NCI-H82 treated with DMSO at 0.1 percent for 48 hours (cell line): ENCODE measurements at regions not wholly inside any gene's neighbourhood (a gene's known extent, or its start where the extent isn't known, plus 50 kb on each side); places are given as distances from the start of the nearest gene placed in this dataset.
"Not testable (repeated sequence)": the region's sequence is repeated elsewhere in the genome, so short reads cannot be mapped to it uniquely, and the experiment has no call there.

Source experiments
- DNase-seq: peaks from one replicate; lab custom pipeline; 2025; ENCODE audit not compliant: unreplicated experiment; lab: John Stamatoyannopoulos, UW

DNA sequence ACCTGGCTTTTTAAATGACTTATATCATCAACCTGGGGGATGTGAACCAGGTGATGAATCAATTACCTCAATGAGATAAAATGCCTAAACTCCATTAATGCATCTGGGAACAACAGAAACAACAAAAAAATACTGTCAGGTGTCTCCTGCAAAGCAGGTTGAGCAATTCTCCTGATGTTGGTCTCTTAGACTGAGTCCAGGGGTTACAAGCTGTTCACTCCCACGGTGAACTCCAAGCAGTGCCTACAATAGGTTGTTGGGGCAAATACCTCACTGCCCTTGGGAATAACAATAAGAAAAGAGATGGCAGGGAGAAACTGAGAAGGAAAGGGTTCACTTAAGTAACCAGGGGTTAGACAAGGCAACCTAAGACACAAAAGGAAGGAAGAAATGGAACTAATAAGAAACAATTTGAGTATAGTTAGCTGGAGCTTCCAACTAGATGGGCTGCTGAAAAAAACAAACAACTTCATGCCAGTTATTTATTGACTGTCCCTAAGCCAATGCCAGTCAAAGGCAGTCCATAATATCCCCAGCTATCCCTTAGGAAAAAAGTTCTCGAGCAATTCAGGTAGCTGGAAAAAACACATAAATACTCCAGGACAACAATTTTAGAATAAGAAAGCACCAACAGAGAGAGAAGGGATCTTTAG is 97.6 kb upstream of the MAGI3 start:
- DNase-seq: no peak

DNA sequence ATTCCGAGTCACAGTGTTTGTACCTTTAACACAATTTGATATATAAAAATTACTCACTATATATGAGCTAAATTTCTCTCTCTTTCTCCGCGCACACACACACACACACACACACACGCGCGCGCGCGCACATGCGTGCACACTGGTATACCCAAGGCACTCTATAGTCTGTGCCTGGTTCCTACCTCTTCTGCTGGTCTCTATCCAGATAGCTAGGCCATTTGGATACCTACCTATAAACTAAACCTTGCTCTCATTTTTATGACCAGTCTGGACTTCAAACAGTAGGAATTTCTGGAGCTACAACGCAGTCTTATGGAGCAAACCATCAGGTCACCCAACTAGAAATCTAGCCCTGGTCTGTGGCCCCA is 97.1 kb upstream of the MAGI3 start:
- no peak for DNase-seq

DNA sequence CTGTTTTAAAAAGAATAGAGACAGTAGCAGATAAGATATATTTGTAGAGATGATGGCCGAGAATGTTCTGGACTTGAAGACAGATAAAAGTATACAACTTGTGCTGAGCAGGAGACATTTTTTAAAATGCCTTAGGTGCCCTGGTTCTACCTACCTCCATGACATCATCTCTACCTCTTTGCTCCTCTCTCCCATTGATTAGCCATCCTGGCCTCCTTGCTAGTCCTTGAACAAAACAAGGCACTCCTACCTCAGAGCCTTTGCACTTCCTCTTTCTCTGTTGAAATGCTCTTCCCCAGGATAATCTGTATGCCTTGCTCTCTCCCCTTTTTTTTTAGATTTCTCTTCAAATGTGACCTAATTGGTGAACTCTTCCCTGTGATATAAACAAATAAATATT is 92.6 kb upstream of the MAGI3 start:
- DNase-seq: no peak

DNA sequence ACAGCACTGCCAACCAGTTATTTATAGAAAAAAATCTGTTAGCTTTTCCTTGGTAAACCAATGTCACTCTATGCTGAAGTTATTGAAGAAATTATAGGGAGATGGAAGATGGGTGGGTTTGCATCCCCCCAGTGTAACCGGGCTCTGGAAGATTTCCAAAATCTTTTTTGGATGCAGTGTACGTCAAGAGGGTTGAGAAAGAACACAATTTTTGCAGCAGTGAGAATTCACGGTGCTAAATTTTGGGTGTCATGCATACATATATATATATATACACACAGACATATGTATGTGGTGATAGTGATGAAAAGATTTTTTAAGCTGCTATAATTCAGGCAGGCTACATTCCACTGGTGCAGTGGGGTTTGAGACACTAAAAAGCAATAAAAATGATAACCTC is 91.4 kb upstream of the MAGI3 start:
- no peak for DNase-seq

DNA sequence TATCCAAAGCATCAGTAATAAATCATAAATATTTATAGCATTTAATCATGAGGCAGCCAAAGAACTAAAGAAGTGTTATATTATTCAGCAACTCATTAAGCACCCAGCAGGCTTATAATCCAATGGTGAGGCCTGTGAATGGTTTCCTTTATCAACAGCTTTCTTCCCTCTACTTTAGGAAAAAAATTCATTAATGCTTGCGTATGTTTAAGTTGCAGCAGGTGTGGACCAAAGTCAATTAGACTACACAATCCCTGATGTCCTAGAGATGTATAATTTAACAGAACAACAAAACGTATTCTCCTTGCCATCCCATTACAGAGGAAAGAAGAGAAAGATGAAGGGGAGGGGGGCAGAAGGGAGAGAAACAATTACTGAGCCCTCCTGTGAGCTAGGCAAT is 87.7 kb upstream of the MAGI3 start:
- DNase-seq: no peak

DNA sequence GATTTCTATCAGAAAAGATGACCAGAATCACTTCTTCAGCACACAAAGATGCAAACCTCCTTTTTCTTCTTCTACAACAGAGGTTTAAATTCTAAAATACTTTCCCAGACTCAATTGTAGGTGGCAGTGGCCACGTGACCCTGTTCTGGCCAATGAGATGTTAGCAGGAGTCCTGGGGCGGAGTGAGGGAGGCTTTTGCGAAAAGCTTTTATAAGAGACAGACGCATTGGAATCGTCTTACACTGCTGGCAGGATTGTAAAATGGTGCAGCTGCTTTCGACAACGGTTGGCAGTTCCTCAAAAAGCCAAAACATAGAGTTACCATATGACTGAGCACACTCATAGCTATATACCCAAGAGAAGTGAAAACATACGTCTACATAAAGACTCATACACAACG is 87.0 kb upstream of the MAGI3 start:
- no peak for DNase-seq

DNA sequence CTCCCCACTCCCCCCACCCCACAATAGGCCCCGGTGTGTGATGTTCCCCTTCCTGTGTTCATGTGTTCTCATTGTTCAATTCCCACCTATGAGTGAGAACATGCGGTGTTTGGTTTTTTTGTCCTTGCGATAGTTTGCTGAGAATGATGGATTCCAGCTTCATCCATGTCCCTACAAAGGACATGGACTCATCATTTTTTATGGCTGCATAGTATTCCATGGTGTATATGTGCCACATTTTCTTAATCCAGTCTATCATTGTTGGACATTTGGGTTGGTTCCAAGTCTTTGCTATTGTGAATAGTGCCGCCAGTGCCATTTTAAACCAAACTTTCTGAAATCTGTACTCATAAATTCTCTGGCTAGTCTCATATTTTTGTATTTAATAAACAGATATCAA is 85.3 kb upstream of the MAGI3 start:
- DNase-seq: not testable (repeated sequence)

DNA sequence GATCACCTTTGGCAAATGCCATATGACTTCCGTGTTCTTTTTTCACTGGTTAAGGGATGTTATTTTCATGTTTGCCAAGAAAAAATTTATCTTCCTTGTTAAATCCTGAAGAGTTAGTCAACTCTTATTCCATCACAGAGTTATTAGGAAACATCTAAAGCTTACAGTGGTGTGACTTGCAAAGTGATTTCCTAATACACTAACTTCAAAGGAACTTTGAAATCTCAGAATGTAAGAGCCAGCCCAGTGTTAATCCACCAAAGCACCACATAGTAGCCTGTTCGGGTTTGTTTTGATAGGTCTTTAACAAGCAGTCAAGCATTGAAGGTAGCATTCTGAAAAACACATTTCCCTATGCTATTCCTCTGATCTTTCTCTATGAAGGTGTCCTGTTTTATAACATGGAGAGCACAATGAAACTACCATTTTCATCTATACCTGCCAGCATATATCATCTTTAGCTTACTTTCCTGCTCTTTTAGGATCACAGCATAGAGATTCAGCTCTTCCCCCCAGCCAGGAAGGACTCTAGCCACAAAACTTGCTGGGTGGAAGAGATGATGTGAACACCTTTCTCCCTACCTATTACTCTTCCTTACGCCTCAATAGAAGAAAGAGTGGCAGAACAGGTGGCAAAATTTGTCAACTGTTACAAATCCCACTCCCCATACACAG is 82.4 kb upstream of the MAGI3 start:
- no peak for DNase-seq

DNA sequence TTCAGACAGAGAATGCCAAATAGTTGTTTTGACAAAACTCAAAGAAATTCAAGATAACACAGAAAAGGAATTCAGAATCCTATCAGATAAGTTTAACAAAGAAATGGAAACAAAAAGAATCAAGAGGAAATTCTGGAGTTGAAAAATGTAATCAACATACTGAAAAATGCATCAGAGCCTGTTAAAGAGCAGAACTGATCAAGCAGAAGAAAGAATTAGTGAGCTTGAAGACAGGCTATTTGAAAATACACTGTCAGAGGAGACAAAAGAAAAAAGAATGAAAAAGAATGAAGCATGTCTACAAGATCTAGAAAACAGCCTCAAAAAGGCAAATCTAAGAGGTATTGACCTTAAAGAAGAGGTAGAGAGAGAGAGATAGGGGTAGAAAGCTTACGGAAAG is 77.7 kb upstream of the MAGI3 start:
- DNase-seq: not testable (repeated sequence)

DNA sequence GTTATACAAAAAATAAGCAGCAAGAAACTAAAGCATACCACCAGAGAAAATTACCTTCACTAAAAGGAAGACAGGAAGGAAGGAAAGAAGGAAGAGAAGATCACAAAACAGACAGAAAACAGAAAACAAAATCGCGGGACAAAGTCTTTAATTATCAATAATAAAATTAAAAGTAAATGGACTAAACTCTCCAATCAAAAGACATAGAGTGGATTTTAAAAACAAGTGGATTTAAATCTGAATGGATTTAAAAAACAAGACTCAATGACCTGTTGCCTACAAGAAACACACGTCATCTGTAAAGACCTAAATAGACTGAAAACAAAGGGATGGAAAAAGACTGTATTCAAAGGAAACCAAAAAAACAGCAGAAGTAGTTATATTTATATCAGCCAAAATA is 75.7 kb upstream of the MAGI3 start:
- DNase-seq: no peak

DNA sequence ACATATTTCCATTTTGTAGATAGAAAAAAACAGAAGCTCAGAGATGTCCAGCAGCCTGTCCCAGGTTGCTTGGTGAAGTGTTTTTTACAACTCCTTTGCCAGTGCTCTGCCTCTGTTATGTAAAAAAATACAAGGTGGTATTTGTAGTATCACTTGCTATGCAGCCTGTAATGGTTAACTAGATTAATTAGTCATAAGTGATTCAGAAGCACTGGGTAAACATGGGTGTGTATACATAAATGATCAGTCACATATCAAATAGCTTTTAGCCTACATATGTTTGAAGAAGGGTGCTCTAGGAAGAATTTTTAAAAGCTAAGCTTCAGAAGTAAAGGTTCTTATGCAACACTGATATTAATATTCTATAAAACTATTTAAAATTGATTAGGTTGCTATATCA is 70.0 kb upstream of the MAGI3 start:
- DNase-seq: no peak

DNA sequence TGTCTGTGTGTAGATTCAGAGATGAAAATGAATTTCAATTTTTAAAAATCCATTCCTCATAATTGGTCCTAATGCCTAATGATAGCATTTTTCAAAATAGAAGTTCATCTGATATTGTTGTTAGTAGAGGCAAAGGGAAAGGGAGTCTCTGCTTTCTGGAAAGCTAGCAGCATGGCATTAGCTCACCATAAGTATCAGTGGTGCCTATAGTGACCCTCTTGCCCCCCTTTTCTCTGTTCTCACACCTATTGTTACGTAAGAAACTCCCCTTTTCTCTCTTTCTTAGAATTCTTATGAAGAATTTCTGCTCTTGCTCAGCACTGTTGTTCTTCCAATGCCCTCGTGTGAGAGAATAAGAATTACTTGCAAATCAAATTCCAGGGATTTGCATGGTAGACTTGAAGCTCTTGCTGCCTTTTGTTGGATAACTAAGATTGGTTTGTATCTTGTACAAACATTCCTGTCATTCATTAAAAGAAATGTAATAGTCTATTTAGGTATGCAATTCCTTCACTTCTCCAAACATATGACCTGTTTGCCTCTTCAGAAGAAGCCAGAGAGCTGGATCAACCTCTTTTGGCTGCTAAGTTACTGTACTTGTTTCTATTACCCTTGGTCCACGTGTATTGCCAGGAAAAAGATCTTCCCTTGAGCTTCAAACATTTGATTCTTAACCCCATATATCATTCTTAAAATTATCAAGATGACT is 69.2 kb upstream of the MAGI3 start:
- no peak for DNase-seq

DNA sequence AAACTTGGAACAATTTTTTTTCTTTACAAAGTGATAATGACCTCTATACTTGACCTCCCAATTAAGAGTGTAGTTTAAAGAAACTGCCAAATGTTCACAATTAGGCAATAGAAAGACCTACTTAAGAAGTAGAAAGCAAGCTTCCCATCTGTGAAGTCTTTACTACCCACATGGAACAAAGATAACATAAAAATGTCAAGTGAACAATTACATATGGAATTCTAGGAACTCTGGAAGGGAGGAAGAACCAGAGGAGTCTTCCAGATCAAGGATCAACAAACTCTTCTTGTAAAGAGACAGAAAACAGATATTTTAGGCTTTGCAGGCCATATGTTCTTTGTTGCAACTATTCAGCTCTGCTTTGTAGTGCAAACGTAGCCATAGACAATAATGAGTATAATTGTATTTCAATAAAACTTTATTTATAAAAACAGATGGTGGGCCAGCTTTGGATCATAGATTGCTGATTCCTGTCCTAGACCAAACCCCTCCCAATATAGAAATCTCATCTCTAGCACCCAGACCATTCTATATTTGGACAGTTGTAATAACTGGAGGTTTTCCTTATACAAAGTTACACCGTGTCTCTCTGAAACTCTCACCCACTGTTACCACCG is 68.4 kb upstream of the MAGI3 start:
- no peak for DNase-seq

DNA sequence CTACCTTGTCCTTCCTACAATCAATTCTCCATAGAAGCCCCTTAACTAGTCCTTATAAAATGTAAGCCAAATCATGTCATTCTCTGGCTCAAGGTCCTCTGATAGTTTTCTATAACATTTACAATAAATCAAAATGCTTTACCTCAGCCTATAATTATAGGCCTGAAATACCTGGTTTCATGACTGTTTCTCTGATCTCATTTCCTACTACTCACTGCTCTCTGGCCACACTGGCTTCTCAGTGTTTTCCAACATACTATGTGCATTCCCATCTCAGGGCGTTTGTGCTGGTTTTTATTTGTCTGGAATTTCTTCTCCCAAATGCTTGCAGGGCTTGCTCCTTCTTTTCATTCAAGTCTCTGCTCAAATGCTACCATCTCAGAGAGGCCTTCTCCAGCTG is 67.9 kb upstream of the MAGI3 start:
- no peak for DNase-seq

DNA sequence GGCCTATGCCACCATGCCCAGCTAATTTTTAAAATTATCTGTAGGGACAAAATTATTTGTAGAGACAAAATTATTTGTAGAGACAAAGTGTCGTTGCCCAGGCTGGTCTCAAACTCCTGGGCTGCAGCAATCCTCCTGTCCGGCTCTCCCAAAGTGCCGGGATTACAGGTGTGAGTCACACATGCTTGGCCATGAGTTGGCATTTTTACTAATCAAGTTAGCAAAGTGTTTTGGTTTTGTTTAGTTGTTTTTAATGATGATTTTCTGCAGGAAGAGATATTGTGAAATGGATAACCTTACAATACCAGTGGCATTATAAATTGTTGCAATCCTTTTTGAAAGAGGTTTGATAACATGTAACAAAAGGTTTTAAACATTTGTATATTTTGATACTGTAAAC is 65.3 kb upstream of the MAGI3 start:
- DNase-seq: no peak

DNA sequence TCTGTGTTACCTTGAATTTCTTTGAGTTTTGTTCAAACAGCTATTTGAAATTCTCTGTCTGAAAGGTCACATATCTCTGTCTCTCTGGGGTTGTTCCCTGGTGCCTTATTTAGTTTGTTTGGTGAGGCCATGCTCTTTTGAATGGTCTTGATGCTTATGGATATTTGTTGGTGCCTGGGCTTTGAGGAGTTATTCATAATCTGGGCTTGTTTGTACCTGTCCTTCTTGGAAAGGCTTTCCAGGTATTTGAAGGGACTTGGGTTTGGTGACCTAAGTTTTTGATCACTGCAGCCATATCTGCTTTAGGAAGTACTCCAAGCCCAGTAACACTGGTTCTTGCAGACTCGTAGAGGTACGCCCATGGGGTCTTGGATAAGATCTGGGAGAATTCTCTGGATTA is 63.3 kb upstream of the MAGI3 start:
- no peak for DNase-seq

DNA sequence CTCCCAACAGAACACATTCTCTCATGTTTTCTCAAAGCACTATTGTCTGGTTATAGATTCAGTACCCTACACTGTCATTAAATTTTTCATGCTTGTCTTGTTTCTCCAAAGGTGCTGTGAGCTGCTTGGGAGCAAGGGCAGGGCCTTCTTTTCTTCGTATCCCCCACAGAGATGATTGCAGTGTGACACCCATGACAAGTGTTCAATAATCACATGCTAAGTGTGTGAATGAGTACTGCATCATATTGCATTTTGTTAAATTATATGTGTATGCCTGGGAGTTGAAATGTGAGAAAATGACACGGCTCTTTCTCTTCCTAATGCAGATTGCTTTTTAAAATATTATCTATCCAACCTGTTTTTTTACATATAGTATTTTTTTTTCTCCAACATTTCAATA is 57.3 kb upstream of the MAGI3 start:
- no peak for DNase-seq

DNA sequence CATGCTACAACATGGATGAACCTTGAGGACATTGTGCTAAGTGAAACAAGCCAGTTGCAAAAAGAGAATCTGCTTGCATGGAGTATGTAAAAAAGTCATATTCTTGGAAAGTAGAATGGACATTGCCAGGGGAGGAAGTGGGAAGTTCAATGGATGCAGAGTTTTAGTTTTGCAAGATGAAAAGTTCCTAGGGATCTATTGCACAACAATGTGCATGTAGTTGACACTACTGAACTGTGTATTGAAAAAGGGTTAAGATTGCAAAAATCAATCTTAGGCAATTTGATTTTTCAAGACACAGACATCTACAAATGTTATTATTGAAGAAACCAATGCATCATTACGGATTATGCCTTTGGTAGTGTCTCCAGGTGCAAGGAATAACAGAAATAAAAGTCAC is 50.3 kb upstream of the MAGI3 start:
- DNase-seq: no peak
